Non-pigmented ciliary epithelial cell (primary cell): ENCODE measurements at regions not wholly inside any gene's neighbourhood (a gene's known extent, or its start where the extent isn't known, plus 50 kb on each side); places are given as distances from the start of the nearest gene placed in this dataset.

Experiments used
- DNase-seq: peaks from one replicate; pipeline ENCODE4 v3.0.0-alpha.2; 2010; ENCODE audit warnings: low read depth

GRCh38 chr2:7971841-7972240 lies 710.0 kb upstream of the ID2 start:
- DNase-seq = no peak

- DNase-seq = no peak
These were observed 709.2 kb upstream of the ID2 start for GRCh38 chr2:7972670-7973069.

- no peak for DNase-seq
These were observed 707.9 kb upstream of the ID2 start for GRCh38 chr2:7973801-7974480.

GRCh38 chr2:7974936-7975335 lies 706.9 kb upstream of the ID2 start:
- no peak for DNase-seq

DNA sequence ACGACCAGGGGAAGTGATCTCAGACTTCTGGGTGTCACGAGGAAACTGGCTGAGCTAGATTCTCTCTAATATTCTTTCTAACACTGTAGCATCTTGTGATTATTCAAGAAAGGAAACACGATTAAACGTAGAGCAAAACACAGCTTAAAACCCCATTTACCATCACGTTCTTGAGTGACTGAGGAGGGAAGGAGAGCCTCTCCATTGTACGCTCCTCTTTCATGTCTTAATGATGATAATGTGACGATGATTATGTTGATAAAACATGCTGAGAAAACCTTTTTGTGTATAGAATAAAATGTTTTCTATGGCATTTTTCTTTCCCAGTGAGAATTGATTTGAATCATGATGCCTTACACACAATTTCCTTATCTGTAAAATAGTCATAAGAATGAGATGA lies 705.6 kb upstream of the ID2 start:
- no peak for DNase-seq

GRCh38 chr2:7977981-7978380 lies 703.9 kb upstream of the ID2 start:
- no peak for DNase-seq

DNA sequence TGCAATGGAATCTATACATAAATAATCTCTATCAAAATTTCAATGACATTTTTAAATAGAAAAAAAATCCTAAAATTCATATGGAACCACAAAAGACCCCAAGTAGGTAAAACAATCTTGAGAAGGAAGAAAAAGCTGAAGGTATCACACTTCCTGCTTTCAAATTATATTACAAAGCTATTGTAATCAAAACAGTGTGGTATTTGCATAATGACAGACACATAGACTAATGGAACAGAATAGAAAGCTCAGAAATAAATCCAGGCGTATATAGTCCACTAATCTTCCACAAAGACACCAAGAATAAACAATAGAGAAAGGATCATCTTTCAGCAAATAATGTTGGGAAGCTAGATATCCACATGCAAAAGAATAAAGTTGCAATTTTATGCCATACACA lies 699.8 kb upstream of the ID2 start:
- no peak for DNase-seq

GRCh38 chr2:7983451-7983850 lies 698.4 kb upstream of the ID2 start:
- DNase-seq = no peak

DNA sequence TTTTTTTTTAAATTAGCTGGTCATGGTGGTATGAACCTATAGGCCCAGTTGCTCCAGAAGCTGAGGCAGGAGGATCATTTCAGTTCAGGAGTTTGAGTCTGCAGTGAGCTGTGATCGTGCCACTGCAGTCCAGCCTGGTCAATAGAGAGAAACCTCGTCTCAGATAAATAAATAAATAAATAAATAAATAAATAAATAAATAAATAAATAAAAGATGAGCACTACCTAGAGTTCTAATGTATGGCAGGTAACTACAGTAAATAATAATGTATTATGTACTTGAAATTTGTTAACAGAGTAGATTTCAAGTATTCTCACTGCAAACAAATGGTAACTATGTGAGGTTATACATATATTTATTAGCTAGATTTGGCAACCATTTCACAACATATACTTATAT lies 697.9 kb upstream of the ID2 start:
- no peak for DNase-seq

- no peak for DNase-seq
These were observed 697.0 kb upstream of the ID2 start for GRCh38 chr2:7984693-7985353.

GRCh38 chr2:7986431-7986830 lies 695.4 kb upstream of the ID2 start:
- no peak for DNase-seq

- DNase-seq = no peak
These were observed 693.9 kb upstream of the ID2 start for GRCh38 chr2:7987992-7988391.

DNA sequence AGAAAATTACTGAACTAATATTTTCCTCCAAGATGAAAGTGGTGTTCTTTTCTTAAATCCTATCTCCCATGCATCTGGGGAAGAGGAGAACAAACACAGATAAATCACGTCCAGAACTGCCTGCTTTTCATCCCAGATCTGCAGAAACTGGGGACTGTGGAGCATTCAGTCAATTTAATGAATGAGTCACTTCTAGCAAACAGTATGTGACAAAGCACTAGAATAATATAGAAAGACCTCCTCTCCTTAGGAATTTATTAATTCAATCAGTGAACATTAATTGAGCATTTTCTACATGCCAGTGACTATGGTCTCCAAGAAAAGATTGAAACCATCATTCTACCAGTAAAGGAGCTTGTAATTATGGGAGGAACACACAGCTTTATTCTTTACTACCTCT lies 693.4 kb upstream of the ID2 start:
- no peak for DNase-seq

DNA sequence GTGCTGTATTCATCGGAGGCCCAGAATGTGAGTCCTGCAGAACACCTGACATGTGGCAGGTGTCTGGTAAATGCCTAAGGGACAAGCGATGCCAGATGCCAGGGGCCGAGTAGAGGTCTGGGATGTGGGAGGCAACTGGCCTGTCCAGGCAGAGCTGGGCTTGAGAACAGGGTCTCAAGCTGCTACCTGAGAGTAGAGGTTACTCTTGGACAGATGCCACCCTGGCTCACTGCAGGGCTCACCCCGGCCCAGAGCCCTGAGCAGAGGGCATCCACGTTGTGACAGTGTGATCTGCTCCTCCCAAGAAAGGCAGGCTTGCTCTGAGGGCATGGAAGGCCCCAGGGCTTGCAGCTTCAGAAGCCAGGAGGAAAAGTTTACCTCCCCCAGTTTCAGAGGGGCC lies 692.0 kb upstream of the ID2 start:
- DNase-seq = no peak

- DNase-seq = no peak
These were observed 688.9 kb upstream of the ID2 start for GRCh38 chr2:7992612-7993602.

GRCh38 chr2:7994397-7994951 lies 687.4 kb upstream of the ID2 start:
- DNase-seq = no peak

DNA sequence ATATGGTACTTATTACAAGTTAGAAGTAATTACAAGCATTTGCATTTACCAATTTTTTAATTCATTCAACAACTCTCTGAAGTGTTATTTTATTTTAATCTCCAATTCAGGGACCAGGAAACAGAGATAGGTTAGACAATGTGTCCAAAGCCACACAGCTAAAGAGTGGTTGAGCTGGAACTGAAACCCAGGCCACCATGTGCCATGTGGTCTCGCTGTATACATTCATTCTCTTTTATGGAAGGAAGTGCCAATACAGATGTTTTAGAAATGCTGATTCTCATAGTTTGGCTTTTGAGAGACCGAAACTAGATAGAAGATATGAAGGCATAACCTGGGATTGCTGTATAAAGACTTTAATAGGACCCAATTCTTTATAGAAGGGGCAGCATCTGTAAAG lies 684.6 kb upstream of the ID2 start:
- no peak for DNase-seq

GRCh38 chr2:7999683-8000476 lies 682.0 kb upstream of the ID2 start:
- no peak for DNase-seq

GRCh38 chr2:8000870-8001269 lies 681.0 kb upstream of the ID2 start:
- no peak for DNase-seq

- no peak for DNase-seq
These were observed 679.0 kb upstream of the ID2 start for GRCh38 chr2:8002765-8003393.

GRCh38 chr2:8003462-8004075 lies 678.3 kb upstream of the ID2 start:
- no peak for DNase-seq
